HCT116 (cell line): ENCODE measurements at regions not wholly inside any gene's neighbourhood (a gene's known extent, or its start where the extent isn't known, plus 50 kb on each side); places are given as distances from the start of the nearest gene placed in this dataset.
"Not testable (repeated sequence)": the region's sequence is repeated elsewhere in the genome, so short reads cannot be mapped to it uniquely, and the experiment has no call there.

ENCODE experiments used
- ATAC-seq: fragments of 200-7000 bp; cut with Tn5 transposase; 2 replicates; pipeline ENCODE4 v1.9.1; 2020; ENCODE audit warnings: mild to moderate bottlenecking, moderate library complexity
- BruUV-seq: library from RNA; stranded (reverse); fragments of 400-500 nt; replicated peaks from 2 replicates; lab custom pipeline; 2021; lab: Mats Ljungman, UMichigan
- CTCF ChIA-PET: fragments of 300-600 bp; sonication (Branson Sonifier 250); formaldehyde crosslinking; loops from one replicate; lab custom pipeline; 2021; ENCODE audit warnings: antibody characterized with exemption; lab: Charles Lee
- POLR2A ChIA-PET: fragments of 300-600, 350-600 bp; sonication (Branson Sonifier 250); formaldehyde crosslinking; loops from one replicate; lab custom pipeline; 2021; ENCODE audit warnings: antibody characterized with exemption; lab: Charles Lee
- RAD21 ChIA-PET, 2 experiments: fragments of 300-600 bp; sonication (Branson Sonifier 250); formaldehyde crosslinking; loops; one replicate each; lab custom pipeline; 2023; ENCODE audit warnings: low total read pairs in 2 of 2; ENCODE audit not compliant: uncharacterized antibody in 2 of 2, unreplicated experiment in 2 of 2, low non-redundant PET in 1 of 2; lab: Charles Lee
- DNase-seq: peaks from one replicate; pipeline ENCODE4 v3.0.0-alpha.2; 2010; ENCODE audit warnings: low read depth, low spot score
- H2AFZ ChIP-seq: fragments of 200-600 bp; shearing (Covaris generic), sonication (generic); 2 replicates; pipeline ENCODE4 v1.6.1; 2017; ENCODE audit warnings: low read depth, mixed run types, mixed read lengths, antibody characterized with exemption, low read length; ENCODE audit not compliant: poor library complexity, severe bottlenecking
- H3K27ac ChIP-seq: 2 replicates; pipeline ENCODE4 v1.5.1; 2012; ENCODE audit warnings: low read depth, low read length
- H3K27me3 ChIP-seq: fragments of 200-600 bp; sonication (generic); 2 replicates; pipeline ENCODE4 v1.6.1; 2016; ENCODE audit warnings: mixed run types, low read length, mixed read lengths; ENCODE audit not compliant: insufficient read depth
- H3K36me3 ChIP-seq, 2 experiments: fragments of 200-500 bp in 1 of 2; fragments of 200-600 bp in 1 of 2; sonication (Bioruptor generic) in 1 of 2; sonication (generic) in 1 of 2; 2 replicates each; pipeline versions ENCODE4 v1.5.1 to v1.6.1; 2014 to 2016; ENCODE audit warnings: low read length in 2 of 2, inconsistent platforms in 1 of 2, mixed read lengths in 1 of 2, mixed run types in 1 of 2; ENCODE audit not compliant: insufficient read depth in 2 of 2, control insufficient read depth in 1 of 2
- H3K4me1 ChIP-seq, 2 experiments: fragments of 200-600 bp in 1 of 2; sonication (generic) in 1 of 2; 2 replicates each; pipeline versions ENCODE4 v1.5.1 to v1.6.1; 2012 to 2017; ENCODE audit warnings: low read length in 2 of 2, inconsistent platforms in 1 of 2, mild to moderate bottlenecking in 1 of 2, mixed read lengths in 1 of 2, mixed run types in 1 of 2, moderate library complexity in 1 of 2; ENCODE audit not compliant: insufficient read depth in 2 of 2, control insufficient read depth in 1 of 2
- H3K4me2 ChIP-seq: fragments of 200-600 bp; sonication (generic); 2 replicates; pipeline ENCODE4 v1.6.1; 2017; ENCODE audit warnings: mixed run types, low read length, mixed read lengths
- H3K4me3 ChIP-seq, 2 experiments: fragments of 200-600 bp in 1 of 2; sonication (generic) in 1 of 2; replicated peaks in 1 of 2; 2 replicates each; pipeline ENCODE4 v1.5.1; 2011 to 2016; ENCODE audit warnings: low read length in 2 of 2, control low read depth in 1 of 2, low read depth in 1 of 2, mild to moderate bottlenecking in 1 of 2, mixed read lengths in 1 of 2, mixed run types in 1 of 2
- H3K79me2 ChIP-seq: fragments of 200-600 bp; sonication (generic); 2 replicates; pipeline ENCODE4 v1.6.1; 2017; ENCODE audit warnings: mild to moderate bottlenecking, mixed run types, low read length, moderate library complexity, mixed read lengths; ENCODE audit not compliant: insufficient read depth
- H3K9ac ChIP-seq: fragments of 200-600 bp; sonication (generic); 2 replicates; pipeline ENCODE4 v1.6.1; 2016; ENCODE audit warnings: low read length, mixed read lengths
- H3K9me2 ChIP-seq: fragments of 200-600 bp; sonication (generic), shearing (Covaris generic); 2 replicates; pipeline ENCODE4 v1.6.1; 2017; ENCODE audit warnings: mixed run types, mild to moderate bottlenecking, moderate library complexity; ENCODE audit not compliant: insufficient read depth
- H3K9me3 ChIP-seq, 2 experiments: fragments of 200-500 bp in 1 of 2; fragments of 200-600 bp in 1 of 2; sonication (Bioruptor generic) in 1 of 2; sonication (generic) in 1 of 2; 2 replicates each; pipeline ENCODE4 v1.6.1; 2014 to 2017; ENCODE audit warnings: low read length in 2 of 2, mixed read lengths in 2 of 2, inconsistent platforms in 1 of 2, low read depth in 1 of 2, mild to moderate bottlenecking in 1 of 2, mixed run types in 1 of 2, moderate library complexity in 1 of 2; ENCODE audit not compliant: control insufficient read depth in 1 of 2, insufficient read depth in 1 of 2
- H4K20me1 ChIP-seq: fragments of 200-600 bp; sonication (generic), shearing (Covaris generic); 2 replicates; pipeline ENCODE4 v1.6.1; 2017; ENCODE audit warnings: mixed run types, mild to moderate bottlenecking, moderate library complexity; ENCODE audit not compliant: insufficient read depth
- intact Hi-C: fragments of 100-400 bp; cut with micrococcal nuclease; formaldehyde crosslinking; loops from 2 replicates; pipeline ENCODE4 v1.10.0; 2022

- RAD21 ChIA-PET, ATAC-seq, H3K79me2 ChIP-seq, H3K4me2 ChIP-seq, CTCF ChIA-PET, intact Hi-C loops, POLR2A ChIA-PET, H2AFZ ChIP-seq, H3K36me3 ChIP-seq, H3K4me3 ChIP-seq, H3K9me2 ChIP-seq, H4K20me1 ChIP-seq, H3K27ac ChIP-seq, H3K9ac ChIP-seq, DNase-seq, H3K27me3 ChIP-seq, H3K9me3 ChIP-seq, BruUV-seq, H3K4me1 ChIP-seq: not testable (repeated sequence)
These were observed 96.0 kb downstream of the PROP1 start for GRCh38 chr5:177900066-177900465.

DNA sequence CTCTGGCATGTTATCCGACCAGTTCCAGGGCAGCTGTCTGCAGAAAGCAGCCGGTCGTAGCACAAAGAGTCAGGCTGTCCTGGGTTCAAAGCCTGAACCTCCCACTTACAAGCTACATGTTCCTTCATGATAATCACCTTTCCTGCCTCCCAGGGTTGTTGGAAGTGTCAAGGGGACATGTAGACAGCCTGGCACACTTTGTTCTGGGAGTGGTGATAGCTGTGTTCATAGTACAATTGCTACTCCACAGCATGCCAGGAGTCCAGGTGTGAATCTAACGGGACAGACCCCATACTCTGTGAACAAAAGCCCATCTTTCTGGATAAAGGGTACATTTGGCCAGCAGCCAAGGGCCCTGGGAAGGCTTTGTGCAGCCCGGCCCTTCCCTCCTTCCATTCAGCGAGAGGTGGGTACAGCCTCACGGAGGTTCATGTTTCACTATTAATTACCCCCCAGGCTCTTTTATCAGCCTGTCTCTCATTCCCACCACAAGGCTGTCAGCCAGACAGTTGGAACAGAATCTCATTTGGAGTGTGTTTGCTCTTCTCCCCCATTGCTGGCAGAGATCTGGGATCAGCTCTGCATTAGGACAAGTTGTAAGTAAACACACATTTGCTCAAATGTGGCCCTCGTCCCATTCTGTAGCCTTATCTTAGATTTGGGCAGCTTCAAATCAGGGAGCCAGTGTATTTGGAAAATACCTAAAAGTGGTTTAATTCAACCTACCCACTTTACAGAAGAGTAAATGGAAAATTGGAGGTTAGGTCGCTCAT is 101.2 kb downstream of the PROP1 start:
- H3K27ac ChIP-seq, H3K4me1 ChIP-seq, intact Hi-C loops, H2AFZ ChIP-seq, H4K20me1 ChIP-seq, H3K79me2 ChIP-seq, RAD21 ChIA-PET, CTCF ChIA-PET, H3K4me2 ChIP-seq, POLR2A ChIA-PET, H3K9me3 ChIP-seq, H3K9ac ChIP-seq, H3K9me2 ChIP-seq, BruUV-seq, H3K27me3 ChIP-seq, H3K4me3 ChIP-seq, ATAC-seq, H3K36me3 ChIP-seq, DNase-seq: not testable (repeated sequence)

DNA sequence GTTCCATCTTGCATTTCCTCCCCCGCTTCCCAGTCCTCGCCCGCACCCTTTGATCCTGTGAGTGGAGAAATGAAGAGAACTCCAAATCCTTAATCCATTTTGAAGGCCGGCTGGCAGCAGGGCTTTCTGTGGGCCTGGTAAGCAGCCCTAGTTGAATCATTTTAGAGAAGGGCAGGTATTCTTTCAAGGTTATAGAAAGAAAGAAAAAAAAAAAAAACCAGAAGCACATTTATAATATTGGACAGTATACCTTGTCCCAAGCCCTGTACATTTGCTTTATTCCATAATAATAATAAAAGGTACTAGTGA is 103.7 kb downstream of the PROP1 start:
- H3K9me3 ChIP-seq, intact Hi-C loops, POLR2A ChIA-PET, H3K27ac ChIP-seq, H3K27me3 ChIP-seq, H3K4me1 ChIP-seq, H3K9me2 ChIP-seq, H3K79me2 ChIP-seq, H3K4me2 ChIP-seq, RAD21 ChIA-PET, DNase-seq, BruUV-seq, H3K9ac ChIP-seq, H4K20me1 ChIP-seq, H3K4me3 ChIP-seq, H2AFZ ChIP-seq, H3K36me3 ChIP-seq, CTCF ChIA-PET, ATAC-seq: not testable (repeated sequence)
